IMR-90 (cell line): ENCODE measurements at regions not wholly inside any gene's neighbourhood (a gene's known extent, or its start where the extent isn't known, plus 50 kb on each side); places are given as distances from the start of the nearest gene placed in this dataset.

ENCODE experiments used
- ATAC-seq: fragments of 200-7000 bp; cut with Tn5 transposase; 2 replicates; pipeline ENCODE4 v1.9.1; 2020; ENCODE audit warnings: low read depth, mild to moderate bottlenecking, moderate library complexity
- BruUV-seq: library from RNA; stranded (reverse); fragments of 400-500 nt; replicated peaks from 2 replicates; lab custom pipeline; 2021; lab: Mats Ljungman, UMichigan
- CTCF ChIA-PET: fragments of 300-600 bp; formaldehyde crosslinking; extraction: SDS; loops from one replicate; lab custom pipeline; 2021; ENCODE audit warnings: antibody characterized with exemption; lab: Yijun Ruan, JAX
- POLR2A ChIA-PET: fragments of 300-600 bp; sonication (Branson Sonifier 250); formaldehyde crosslinking; loops from one replicate; lab custom pipeline; 2022; ENCODE audit warnings: antibody characterized with exemption; ENCODE audit not compliant: unreplicated experiment; lab: Charles Lee
- DNase-seq: peaks from one replicate; pipeline ENCODE4 v3.0.0; 2013
- H2AFZ ChIP-seq: replicated peaks from 2 replicates; pipeline ENCODE3; 2013; ENCODE audit warnings: low read length, mild to moderate bottlenecking; ENCODE audit not compliant: poor library complexity
- H2AK5ac ChIP-seq: 2 replicates; pipeline ENCODE4 v1.6.1; 2013; ENCODE audit warnings: low read depth, low read length, inconsistent platforms
- H2AK9ac ChIP-seq: replicated peaks from 2 replicates; pipeline ENCODE3; 2013; ENCODE audit warnings: mild to moderate bottlenecking, low read depth, low read length, moderate library complexity; ENCODE audit not compliant: poor library complexity
- H2BK120ac ChIP-seq: 2 replicates; pipeline ENCODE4 v1.6.1; 2013; ENCODE audit warnings: low read depth, low read length, inconsistent platforms
- H2BK15ac ChIP-seq: 3 replicates; pipeline ENCODE4 v1.6.1; 2013; ENCODE audit warnings: low read depth, low read length, inconsistent platforms
- H2BK20ac ChIP-seq: 2 replicates; pipeline ENCODE4 v1.6.1; 2013; ENCODE audit warnings: low read depth, mild to moderate bottlenecking, inconsistent platforms, low read length, moderate library complexity
- H2BK5ac ChIP-seq: 2 replicates; pipeline ENCODE4 v1.6.1; 2013; ENCODE audit warnings: mild to moderate bottlenecking, low read depth, low read length, inconsistent platforms; ENCODE audit not compliant: poor library complexity, severe bottlenecking
- H3K14ac ChIP-seq: replicated peaks from 2 replicates; pipeline ENCODE4 v1.6.1; 2013; ENCODE audit warnings: low read depth, low read length, inconsistent platforms
- H3K18ac ChIP-seq: 2 replicates; pipeline ENCODE4 v1.6.1; 2013; ENCODE audit warnings: low read depth, low read length, control low read depth
- H3K23ac ChIP-seq: 2 replicates; pipeline ENCODE4 v1.6.1; 2013; ENCODE audit warnings: low read depth, low read length, inconsistent platforms
- H3K27ac ChIP-seq: 2 replicates; pipeline ENCODE4 v1.5.1; 2013; ENCODE audit warnings: mild to moderate bottlenecking, control low read depth, low read length; ENCODE audit not compliant: insufficient read depth
- H3K27me3 ChIP-seq: 2 replicates; pipeline ENCODE4 v1.6.1; 2013; ENCODE audit warnings: low read length; ENCODE audit not compliant: control insufficient read depth, insufficient read depth
- H3K36me3 ChIP-seq: 2 replicates; pipeline ENCODE4 v1.6.1; 2013; ENCODE audit warnings: low read length, mixed read lengths; ENCODE audit not compliant: control insufficient read depth, insufficient read depth
- H3K4ac ChIP-seq: 2 replicates; pipeline ENCODE4 v1.6.1; 2013; ENCODE audit warnings: low read depth, low read length, inconsistent platforms
- H3K4me1 ChIP-seq: 2 replicates; pipeline ENCODE4 v1.6.1; 2013; ENCODE audit warnings: low read length, mixed read lengths; ENCODE audit not compliant: control insufficient read depth, insufficient read depth
- H3K4me2 ChIP-seq: 2 replicates; pipeline ENCODE4 v1.6.1; 2013; ENCODE audit warnings: low read depth, mild to moderate bottlenecking, control low read depth, low read length, moderate library complexity
- H3K4me3 ChIP-seq: 2 replicates; pipeline ENCODE4 v1.5.1; 2013; ENCODE audit warnings: low read depth, mild to moderate bottlenecking, control low read depth, low read length, moderate library complexity; ENCODE audit not compliant: insufficient read depth
- H3K56ac ChIP-seq: 2 replicates; pipeline ENCODE4 v1.6.1; 2013; ENCODE audit warnings: low read length, inconsistent platforms; ENCODE audit not compliant: insufficient read depth; ENCODE audit errors: extremely low read depth
- H3K79me1 ChIP-seq, 2 experiments: 2 replicates each; pipeline ENCODE4 v1.6.1; 2013; ENCODE audit warnings: low read length in 2 of 2, inconsistent platforms in 1 of 2, low read depth in 1 of 2
- H3K9ac ChIP-seq: 2 replicates; pipeline ENCODE4 v1.6.1; 2013; ENCODE audit warnings: low read depth, low read length, control low read depth
- H3K9me1 ChIP-seq: 2 replicates; pipeline ENCODE4 v1.6.1; 2013; ENCODE audit warnings: low read length, inconsistent platforms; ENCODE audit not compliant: insufficient read depth
- H3K9me3 ChIP-seq: 2 replicates; pipeline ENCODE4 v1.6.1; 2013; ENCODE audit warnings: low read length; ENCODE audit not compliant: control insufficient read depth, insufficient read depth
- H4K20me1 ChIP-seq: 2 replicates; pipeline ENCODE4 v1.6.1; 2013; ENCODE audit warnings: low read length, inconsistent platforms; ENCODE audit not compliant: insufficient read depth
- H4K5ac ChIP-seq: 2 replicates; pipeline ENCODE4 v1.6.1; 2013; ENCODE audit warnings: mild to moderate bottlenecking, low read depth, low read length, control low read depth
- H4K8ac ChIP-seq, 2 experiments: 2 replicates each; pipeline ENCODE4 v1.6.1; 2013; ENCODE audit warnings: low read depth in 2 of 2, low read length in 2 of 2, control low read depth in 1 of 2, inconsistent platforms in 1 of 2
- H4K91ac ChIP-seq: 2 replicates; pipeline ENCODE4 v1.6.1; 2013; ENCODE audit warnings: low read depth, low read length, inconsistent platforms; ENCODE audit not compliant: insufficient read depth
- RAD21 ChIP-seq: IDR thresholded peaks from 2 replicates; pipeline ENCODE4 v1.6.1; 2012; ENCODE audit warnings: low read length, improper control_type of control experiment
- WGBS, 2 experiments: methylation state at CpG; one replicate each; pipeline versions ENCODE4 v1.1.5 to v1.1.7; 2013; ENCODE audit warnings: missing lambda C conversion rate in 2 of 2; ENCODE audit not compliant: insufficient read length in 1 of 2; ENCODE audit errors: extremely low coverage in 2 of 2; 5-methylcytosine and 5-hydroxymethylcytosine counted together
- dilution Hi-C: fragments of 300-500 bp; cut with HindIII; formaldehyde crosslinking; loops from one replicate; pipeline ENCODE4 v1.14.3; 2018; ENCODE audit warnings: low sequenced_read_pairs; ENCODE audit not compliant: unreplicated experiment
- in situ Hi-C: fragments of 300-500 bp; cut with MboI; formaldehyde crosslinking; loops from 3 replicates; pipeline ENCODE4 v1.14.3; 2019; ENCODE audit warnings: low sequenced_read_pairs, inconsistent platforms, mixed read lengths
- intact Hi-C: fragments of 100-400 bp; cut with micrococcal nuclease; formaldehyde crosslinking; loops from 2 replicates; pipeline ENCODE4 v1.10.0; 2022
- TF ChIP-seq, protein P1 (sequence below): fragments of 150-350 bp; IDR thresholded peaks from 2 replicates; pipeline ENCODE4 v1.6.1; 2017; ENCODE audit warnings: mild to moderate bottlenecking, antibody characterized with exemption, low read length, low read depth

DNA sequence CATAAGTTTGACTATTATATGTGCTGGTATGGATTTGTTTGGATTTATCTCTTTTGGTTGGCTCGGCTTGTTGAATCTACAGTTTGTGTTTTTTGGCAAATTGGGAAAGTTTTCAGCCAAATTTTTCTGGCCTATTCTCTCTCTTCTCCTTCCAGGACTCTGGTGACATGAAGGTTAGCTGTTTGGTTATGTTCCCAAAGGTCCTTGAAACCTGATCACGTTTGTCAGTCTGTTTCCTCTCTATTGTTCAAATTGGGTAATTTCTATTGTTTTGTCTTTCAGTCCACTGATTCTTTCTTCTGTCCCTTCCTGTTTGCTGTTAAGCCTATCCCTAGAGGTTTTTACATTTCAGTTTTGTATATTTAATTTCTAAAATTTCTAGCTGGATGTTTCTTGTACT is 81.5 kb upstream of the SHISA2 start:
- CTCF ChIA-PET, result no interaction called here
- Histone ChIP-seq H3K27me3 (no peaks in the 10 kb centered on the region), H2BK15ac (no peak overlapping the region), H3K23ac (no peak overlapping the region), H3K27ac (no peak overlapping the region), H3K4ac (no peak overlapping the region), H4K91ac (no peak overlapping the region), H3K14ac (no peak overlapping the region), H4K20me1 (no peaks in the 10 kb centered on the region), H2AK9ac (no peak overlapping the region), H3K36me3 (no peaks in the 10 kb centered on the region), H2AK5ac (no peak overlapping the region), H3K9me1 (no peaks in the 10 kb centered on the region; the same call in 1 of the 2 replicates), H3K9me3 (no peaks in the 10 kb centered on the region), H4K5ac (no peak overlapping the region), H2BK5ac (no peak overlapping the region), H2AFZ (no peak overlapping the region), H3K4me3 (no peak overlapping the region), H3K9ac (no peak overlapping the region), H3K4me1 (no peaks in the 10 kb centered on the region), H3K4me2 (no peak overlapping the region), H3K79me1 (no peaks in the 10 kb centered on the region), H3K56ac (no peak overlapping the region), H4K8ac (no peak overlapping the region), H3K18ac (no peak overlapping the region), H2BK20ac (no peak overlapping the region), H2BK120ac (no peak overlapping the region)
- in situ Hi-C loops, result no loop called here
- ATAC-seq, result no peak
- DNase-seq, result no peak
- no TSS peak for BruUV-seq
- intact Hi-C loops, result no loop called here
- WGBS, 2 experiments, result no CpG with 5 or more reads among the region's 2 CpGs
- dilution Hi-C loops, result no loop called here
- POLR2A ChIA-PET, result no interaction called here
- TF ChIP-seq, protein P1, sequence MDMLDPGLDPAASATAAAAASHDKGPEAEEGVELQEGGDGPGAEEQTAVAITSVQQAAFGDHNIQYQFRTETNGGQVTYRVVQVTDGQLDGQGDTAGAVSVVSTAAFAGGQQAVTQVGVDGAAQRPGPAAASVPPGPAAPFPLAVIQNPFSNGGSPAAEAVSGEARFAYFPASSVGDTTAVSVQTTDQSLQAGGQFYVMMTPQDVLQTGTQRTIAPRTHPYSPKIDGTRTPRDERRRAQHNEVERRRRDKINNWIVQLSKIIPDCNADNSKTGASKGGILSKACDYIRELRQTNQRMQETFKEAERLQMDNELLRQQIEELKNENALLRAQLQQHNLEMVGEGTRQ, result no peak
- no peak for TF ChIP-seq RAD21
